GM19043 (cell line): ENCODE measurements at regions not wholly inside any gene's neighbourhood (a gene's known extent, or its start where the extent isn't known, plus 50 kb on each side); places are given as distances from the start of the nearest gene placed in this dataset.
"Not testable (repeated sequence)": the region's sequence is repeated elsewhere in the genome, so short reads cannot be mapped to it uniquely, and the experiment has no call there.

Experiments used
- ATAC-seq: cut with Tn5 transposase; IDR thresholded peaks from one replicate; pipeline ENCODE4 v1.9.1; 2021; ENCODE audit warnings: low read depth; ENCODE audit not compliant: unreplicated experiment

DNA sequence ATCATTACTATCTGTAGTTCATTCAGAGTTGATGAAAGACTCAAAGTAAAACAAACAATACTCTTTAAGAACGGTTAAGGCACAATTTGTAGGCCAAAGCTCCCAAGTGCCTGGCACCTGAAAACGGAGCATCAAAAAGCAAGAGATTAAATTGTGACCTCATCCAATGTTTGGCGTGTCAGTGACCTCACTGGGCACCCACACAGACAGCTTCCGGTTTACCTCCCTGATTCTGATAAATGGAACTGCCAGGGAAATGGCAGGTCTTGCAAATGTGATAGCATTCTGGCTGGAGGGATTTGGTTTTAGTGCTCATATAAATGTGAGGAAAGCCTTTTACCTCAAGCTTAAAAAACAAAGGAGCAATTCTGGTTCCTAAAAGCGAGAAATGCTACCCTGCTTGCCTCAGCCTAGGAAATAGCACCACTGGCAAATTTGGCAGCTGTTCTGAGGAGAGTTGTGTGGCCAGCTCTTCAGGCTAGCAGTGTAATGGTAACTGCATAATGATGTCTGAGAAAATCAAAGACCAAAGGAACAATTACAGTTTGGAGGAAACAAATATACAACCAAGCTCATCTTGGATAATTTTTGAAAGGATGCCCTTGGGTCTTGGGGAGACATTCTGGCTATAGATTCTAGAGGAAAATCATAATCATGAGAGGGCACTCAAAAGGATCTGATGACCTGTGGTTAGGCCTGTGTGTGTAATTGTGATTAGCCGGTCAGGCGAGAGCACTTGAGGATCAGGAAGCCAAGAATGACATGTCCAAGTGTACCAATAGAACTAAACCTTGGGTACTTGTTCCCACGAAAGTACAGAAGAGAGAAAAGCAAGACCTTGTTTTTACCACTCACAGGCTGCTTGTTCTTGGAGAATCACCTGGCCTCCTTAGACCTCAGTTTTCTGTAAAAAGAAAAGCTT is 174.3 kb downstream of the TFAP2B start:
- ATAC-seq = no peak

DNA sequence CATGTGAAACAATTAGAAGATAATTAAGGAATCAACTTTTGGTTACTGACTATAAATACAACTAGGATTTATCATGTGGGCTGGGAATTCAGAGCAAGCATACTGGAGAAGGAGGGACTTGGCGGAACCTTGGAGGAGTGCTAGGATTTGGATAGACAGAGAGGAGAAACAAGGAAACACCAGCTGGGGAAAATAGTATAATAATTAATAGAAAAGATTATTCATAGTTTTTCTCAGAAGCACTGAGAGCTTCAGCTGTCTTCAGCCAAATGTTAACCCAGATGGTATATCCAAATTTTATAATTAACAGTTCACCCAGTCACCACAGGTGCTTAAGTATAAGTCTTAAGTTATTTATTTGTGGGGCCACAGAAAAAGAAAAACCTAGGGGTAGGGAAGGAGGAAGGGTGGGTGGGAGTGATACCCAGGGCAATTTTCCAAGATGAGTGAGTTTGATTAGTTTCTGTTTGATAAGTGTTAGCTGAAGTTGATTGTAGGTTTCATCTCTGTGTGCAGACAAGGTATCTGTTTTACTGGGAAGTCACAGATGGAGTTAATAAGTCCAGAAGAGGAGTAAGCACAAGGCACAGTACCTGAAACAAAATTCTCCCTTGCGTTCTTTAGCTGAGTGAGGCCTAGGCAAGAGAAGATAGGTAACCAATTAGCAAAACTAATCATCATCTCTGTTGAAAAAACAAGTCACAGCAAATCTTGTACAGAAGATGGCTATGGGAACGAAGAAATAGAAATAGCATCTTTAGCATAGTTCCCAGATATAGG is 175.5 kb downstream of the TFAP2B start:
- ATAC-seq = no peak

DNA sequence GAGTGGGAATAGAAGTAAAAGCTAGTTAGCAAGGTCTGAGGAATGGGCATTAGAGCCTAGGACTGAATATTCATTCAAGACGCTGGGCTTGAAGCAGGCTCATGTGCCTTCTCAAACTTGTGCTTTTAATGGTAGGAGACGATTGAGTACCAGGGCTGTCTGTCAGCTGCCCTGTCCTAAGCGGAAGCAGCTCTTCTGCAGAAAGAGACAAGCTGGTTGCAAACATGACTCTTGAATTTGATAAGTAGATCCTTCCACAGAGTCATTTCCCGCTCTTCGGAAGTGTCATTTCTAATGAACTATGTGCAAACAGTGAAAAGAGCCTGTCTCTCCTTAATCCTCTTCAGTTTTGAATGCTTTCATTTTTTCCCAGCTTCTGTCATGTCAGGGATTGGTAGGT is 176.4 kb downstream of the TFAP2B start:
- ATAC-seq = no peak

DNA sequence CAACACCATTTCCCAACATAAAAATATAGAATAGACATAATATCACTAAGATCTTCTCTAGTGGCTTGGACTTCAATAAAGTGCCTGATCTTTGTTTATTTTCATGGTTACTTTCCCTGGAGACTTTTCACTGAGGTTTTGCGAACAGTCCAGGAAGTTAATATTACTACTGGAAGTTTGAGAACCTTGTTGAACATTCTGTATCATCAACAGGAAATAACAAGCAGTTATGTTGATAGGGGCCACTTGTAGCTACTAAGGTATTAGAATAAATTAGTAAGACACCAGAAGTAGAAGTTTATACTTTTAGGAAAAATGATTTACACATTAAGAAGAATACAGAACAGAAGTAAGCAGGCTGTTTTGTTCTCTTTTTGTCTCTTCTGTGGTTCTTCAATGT is 180.2 kb downstream of the TFAP2B start:
- no peak for ATAC-seq

GRCh38 chr6:51001399-51001798 is 182.7 kb downstream of the TFAP2B start:
- ATAC-seq = no peak

GRCh38 chr6:51004380-51004779 is 185.7 kb downstream of the TFAP2B start:
- ATAC-seq = no peak

GRCh38 chr6:51005779-51006178 is 187.1 kb downstream of the TFAP2B start:
- ATAC-seq = no peak

DNA sequence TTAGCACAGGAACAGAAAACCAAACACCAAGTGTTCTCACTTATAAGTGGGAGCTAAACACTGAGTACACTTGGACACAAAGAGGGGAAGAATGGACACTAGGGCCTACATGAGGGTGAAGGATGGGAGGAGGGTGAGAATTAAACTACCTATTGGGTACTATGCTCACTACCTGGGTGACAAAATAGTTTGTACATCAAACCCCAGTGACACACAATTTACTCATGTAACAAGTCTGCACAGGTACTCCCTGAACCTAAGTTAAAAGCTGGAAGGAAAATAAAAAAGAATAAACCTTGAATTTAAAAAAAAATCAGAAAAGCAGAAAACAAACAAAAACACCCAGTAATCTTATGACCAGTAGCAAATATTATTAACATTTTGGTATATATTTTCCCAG is 188.6 kb downstream of the TFAP2B start:
- no peak for ATAC-seq

- not testable (repeated sequence) for ATAC-seq
Observed at GRCh38 chr6:51008693-51009092, 190.0 kb downstream of the TFAP2B start.

- no peak for ATAC-seq
Observed at GRCh38 chr6:51013376-51013775, 194.7 kb downstream of the TFAP2B start.

- no peak for ATAC-seq
Observed at GRCh38 chr6:51015394-51015793, 196.7 kb downstream of the TFAP2B start.

GRCh38 chr6:51016489-51016888 is 197.8 kb downstream of the TFAP2B start:
- ATAC-seq = no peak

GRCh38 chr6:51019806-51020205 is 201.1 kb downstream of the TFAP2B start:
- ATAC-seq = no peak

- ATAC-seq = no peak
Observed at GRCh38 chr6:51021171-51021570, 202.5 kb downstream of the TFAP2B start.

GRCh38 chr6:51024126-51024525 is 205.5 kb downstream of the TFAP2B start:
- ATAC-seq = no peak

DNA sequence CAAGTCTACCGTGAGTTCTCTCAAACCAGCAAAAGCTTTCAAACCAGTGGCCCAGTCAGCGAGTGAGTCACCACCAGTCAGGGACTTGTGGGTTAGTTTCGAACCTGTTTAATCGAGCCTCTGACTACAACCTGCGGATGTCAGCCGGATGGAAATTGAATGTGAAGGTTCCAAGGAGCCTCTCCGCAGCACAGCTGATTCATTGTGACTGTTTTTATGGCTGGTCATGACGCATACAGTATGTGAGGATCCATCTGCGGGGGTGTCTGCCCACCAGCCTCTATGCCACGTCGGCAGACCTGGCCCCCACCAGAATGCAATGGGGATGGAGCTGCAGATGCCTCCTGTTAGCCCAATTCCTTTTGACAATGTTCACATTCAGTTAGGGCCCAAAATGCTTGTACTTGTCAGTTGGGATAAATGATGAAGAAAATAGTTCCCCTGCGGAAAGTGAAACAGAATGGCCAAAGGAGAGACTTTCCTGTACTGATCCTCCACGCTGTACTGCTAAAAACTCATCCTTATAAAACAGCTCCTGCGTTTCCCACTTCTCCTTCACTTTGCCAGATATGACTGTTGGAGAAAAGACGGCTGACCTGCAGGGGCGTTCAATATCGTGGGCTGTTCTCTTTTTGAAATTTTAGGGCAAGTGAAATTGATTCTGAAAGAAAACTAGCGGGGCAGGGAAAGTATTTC is 206.6 kb downstream of the TFAP2B start:
- no peak for ATAC-seq

GRCh38 chr6:51027283-51028065 is 208.8 kb downstream of the TFAP2B start:
- no peak for ATAC-seq

DNA sequence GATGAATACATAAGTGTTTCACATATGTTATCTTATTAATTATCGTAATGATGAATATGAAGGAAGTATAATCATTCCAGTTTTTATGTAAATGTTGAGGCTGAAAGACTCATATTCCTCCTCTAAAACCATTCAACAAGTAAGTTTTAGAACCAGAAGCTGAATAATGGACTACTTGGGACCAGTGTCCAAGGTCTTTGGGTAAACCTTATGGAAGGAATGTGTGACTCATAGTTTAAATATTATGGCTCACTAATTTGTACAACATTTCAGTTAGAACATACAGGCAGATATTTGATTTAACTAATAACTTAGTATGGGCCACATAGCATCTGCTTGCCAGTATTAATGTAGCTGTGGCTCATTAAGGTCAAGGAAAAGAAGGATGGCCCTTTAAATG is 209.6 kb downstream of the TFAP2B start:
- no peak for ATAC-seq

DNA sequence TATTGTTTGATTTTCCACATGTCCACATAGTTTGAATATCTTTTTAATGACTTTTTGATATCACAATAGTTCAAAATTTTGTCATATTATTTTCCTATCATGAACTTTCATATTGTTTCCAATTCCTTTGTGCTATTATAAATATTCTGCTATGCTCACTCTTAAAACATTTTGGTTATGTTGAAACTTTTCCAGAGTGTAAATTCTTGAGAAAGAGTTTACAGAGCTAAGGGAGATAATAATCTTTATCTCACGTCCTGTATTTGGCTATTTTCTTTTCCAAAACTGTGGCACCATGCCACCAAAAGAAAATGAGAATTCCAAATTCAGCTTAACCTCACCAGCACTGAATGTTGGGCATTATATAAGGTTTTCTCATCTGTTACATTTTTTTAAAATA is 210.9 kb downstream of the TFAP2B start:
- no peak for ATAC-seq

DNA sequence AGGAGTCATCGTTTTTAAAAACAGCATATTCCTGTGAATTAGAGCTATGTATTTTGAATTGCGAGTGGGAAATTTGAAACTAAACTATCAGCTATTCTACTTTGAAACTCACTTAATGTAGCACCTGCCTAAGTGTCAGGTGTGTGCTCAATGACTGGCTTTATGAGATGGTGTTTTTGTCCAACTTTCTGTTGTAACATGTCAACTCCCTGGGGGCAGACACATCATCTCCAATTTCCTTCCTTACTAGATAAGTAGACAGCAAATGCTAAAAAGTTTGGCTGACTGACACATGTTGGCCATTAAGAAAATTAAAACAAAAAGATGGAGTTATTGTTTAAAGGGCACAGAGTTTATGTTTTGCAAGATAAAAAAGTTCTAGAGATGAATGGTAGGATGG is 226.9 kb downstream of the TFAP2B start:
- no peak for ATAC-seq
